Activated CD4-positive, alpha-beta memory T cell treated with anti-CD3 and anti-CD28 coated beads for 36 hours (primary cell): ENCODE measurements at regions not wholly inside any gene's neighbourhood (a gene's known extent, or its start where the extent isn't known, plus 50 kb on each side); places are given as distances from the start of the nearest gene placed in this dataset.

Experiments used
- CTCF ChIA-PET: fragments of 350-600 bp; sonication (Branson Sonifier 250); formaldehyde crosslinking; loops from one replicate; lab custom pipeline; 2021; ENCODE audit warnings: antibody characterized with exemption, inconsistent platforms; lab: Charles Lee
- POLR2A ChIA-PET: fragments of 350-600 bp; sonication (Branson Sonifier 250); formaldehyde crosslinking; loops from one replicate; lab custom pipeline; 2021; ENCODE audit warnings: antibody characterized with exemption; lab: Charles Lee
- DNase-seq: peaks from one replicate; pipeline ENCODE4 v3.0.0-alpha.2; 2020
- H3K27ac Mint-ChIP-seq: one replicate; pipeline ENCODE4 v1.8.0; 2021; ENCODE audit warnings: mixed read lengths
- H3K27me3 Mint-ChIP-seq: one replicate; pipeline ENCODE4 v1.8.0; 2021; ENCODE audit warnings: mixed read lengths
- H3K36me3 Mint-ChIP-seq: one replicate; pipeline ENCODE4 v1.8.0; 2021; ENCODE audit warnings: mixed read lengths
- H3K4me1 Mint-ChIP-seq: one replicate; pipeline ENCODE4 v1.8.0; 2021; ENCODE audit warnings: low read depth, mixed read lengths
- H3K4me3 Mint-ChIP-seq: one replicate; pipeline ENCODE4 v1.8.0; 2021; ENCODE audit warnings: mild to moderate bottlenecking, mixed read lengths
- H3K9me3 Mint-ChIP-seq: one replicate; pipeline ENCODE4 v1.8.0; 2021; ENCODE audit warnings: mixed read lengths
- intact Hi-C: fragments of 100-400 bp; cut with micrococcal nuclease; formaldehyde crosslinking; loops from one replicate; pipeline ENCODE4 v1.15.1; 2023

GRCh38 chr2:234788841-234789240 is 163.0 kb upstream of the SH3BP4 start:
- peaks cover 16% of the 10 kb centered on the region for H3K27me3 Mint-ChIP-seq
- no peaks in the 10 kb centered on the region for H3K36me3 Mint-ChIP-seq
- intact Hi-C loops, result no loop called here
- H3K4me3 Mint-ChIP-seq, result no peak overlapping the region
- ChIA-PET CTCF (no interaction called here), POLR2A (no interaction called here)
- H3K27ac Mint-ChIP-seq, result no peak overlapping the region
- no peak for DNase-seq
- no peaks in the 10 kb centered on the region for H3K4me1 Mint-ChIP-seq
- H3K9me3 Mint-ChIP-seq, result peaks cover 6% of the 10 kb centered on the region

GRCh38 chr2:234788381-234788780 is 163.4 kb upstream of the SH3BP4 start:
- no peak overlapping the region for H3K4me3 Mint-ChIP-seq
- no peak for DNase-seq
- CTCF ChIA-PET, result no interaction called here

GRCh38 chr2:234787114-234787513 is 164.7 kb upstream of the SH3BP4 start:
- intact Hi-C loops, result no loop called here
- peaks cover 2% of the 10 kb centered on the region for H3K36me3 Mint-ChIP-seq
- POLR2A ChIA-PET, result no interaction called here
- H3K4me1 Mint-ChIP-seq, result no peaks in the 10 kb centered on the region
- peaks cover 20% of the 10 kb centered on the region for H3K9me3 Mint-ChIP-seq
- H3K27ac Mint-ChIP-seq, result no peak overlapping the region
- DNase-seq, result no peak
- CTCF ChIA-PET, result no interaction called here
- peaks cover 16% of the 10 kb centered on the region for H3K27me3 Mint-ChIP-seq
- H3K4me3 Mint-ChIP-seq, result no peak overlapping the region

More at GRCh38 chr2:234788381-234788780, 163.4 kb upstream of the SH3BP4 start:
- POLR2A ChIA-PET, result no interaction called here
- peaks cover 10% of the 10 kb centered on the region for H3K9me3 Mint-ChIP-seq
- H3K27me3 Mint-ChIP-seq, result peaks cover 16% of the 10 kb centered on the region
- intact Hi-C loops, result no loop called here
- no peaks in the 10 kb centered on the region for H3K4me1 Mint-ChIP-seq
- peaks cover 2% of the 10 kb centered on the region for H3K36me3 Mint-ChIP-seq
- no peak overlapping the region for H3K27ac Mint-ChIP-seq

GRCh38 chr2:234773764-234774409 is 177.9 kb upstream of the SH3BP4 start:
- H3K36me3 Mint-ChIP-seq, result no peaks in the 10 kb centered on the region
- H3K27ac Mint-ChIP-seq, result no peak overlapping the region
- CTCF ChIA-PET, result no interaction called here

GRCh38 chr2:234773129-234773528 is 178.7 kb upstream of the SH3BP4 start:
- no peak overlapping the region for H3K27ac Mint-ChIP-seq
- intact Hi-C loops, result no loop called here
- no peak for DNase-seq
- H3K9me3 Mint-ChIP-seq, result no peaks in the 10 kb centered on the region
- no peaks in the 10 kb centered on the region for H3K4me1 Mint-ChIP-seq
- H3K4me3 Mint-ChIP-seq, result no peak overlapping the region
- ChIA-PET CTCF (no interaction called here), POLR2A (no interaction called here)
- H3K27me3 Mint-ChIP-seq, result peaks cover 19% of the 10 kb centered on the region
- no peaks in the 10 kb centered on the region for H3K36me3 Mint-ChIP-seq

More at GRCh38 chr2:234773764-234774409, 177.9 kb upstream of the SH3BP4 start:
- H3K4me1 Mint-ChIP-seq, result no peaks in the 10 kb centered on the region
- no peaks in the 10 kb centered on the region for H3K9me3 Mint-ChIP-seq
- intact Hi-C loops, result no loop called here
- H3K27me3 Mint-ChIP-seq, result peaks cover 19% of the 10 kb centered on the region
- POLR2A ChIA-PET, result no interaction called here
- no peak for DNase-seq
- no peak overlapping the region for H3K4me3 Mint-ChIP-seq

- H3K9me3 Mint-ChIP-seq, result no peaks in the 10 kb centered on the region
- no peak for DNase-seq
- H3K27ac Mint-ChIP-seq, result no peak overlapping the region
- intact Hi-C loops, result no loop called here
- no peak overlapping the region for H3K4me3 Mint-ChIP-seq
- no peaks in the 10 kb centered on the region for H3K36me3 Mint-ChIP-seq
- H3K27me3 Mint-ChIP-seq, result peaks cover 19% of the 10 kb centered on the region
- CTCF ChIA-PET, result no interaction called here
- POLR2A ChIA-PET, result no interaction called here
- no peaks in the 10 kb centered on the region for H3K4me1 Mint-ChIP-seq
These were observed 179.1 kb upstream of the SH3BP4 start for GRCh38 chr2:234772733-234773060.

GRCh38 chr2:234771980-234772732 is 179.7 kb upstream of the SH3BP4 start:
- Mint-ChIP-seq H3K36me3 (no peaks in the 10 kb centered on the region), H3K4me1 (no peaks in the 10 kb centered on the region), H3K27me3 (peaks cover 19% of the 10 kb centered on the region), H3K4me3 (no peak overlapping the region), H3K27ac (no peak overlapping the region), H3K9me3 (no peaks in the 10 kb centered on the region)
- intact Hi-C loops, result no loop called here
- POLR2A ChIA-PET, result no interaction called here
- no peak for DNase-seq
- CTCF ChIA-PET, result no interaction called here

GRCh38 chr2:234771176-234771575 is 180.6 kb upstream of the SH3BP4 start:
- H3K4me1 Mint-ChIP-seq, result no peaks in the 10 kb centered on the region
- intact Hi-C loops, result no loop called here
- H3K4me3 Mint-ChIP-seq, result no peak overlapping the region
- peaks cover 12% of the 10 kb centered on the region for H3K27me3 Mint-ChIP-seq
- ChIA-PET POLR2A (no interaction called here), CTCF (no interaction called here)
- no peak for DNase-seq
- H3K27ac Mint-ChIP-seq, result no peak overlapping the region
- H3K36me3 Mint-ChIP-seq, result no peaks in the 10 kb centered on the region
- H3K9me3 Mint-ChIP-seq, result no peaks in the 10 kb centered on the region

GRCh38 chr2:234770715-234771141 is 181.1 kb upstream of the SH3BP4 start:
- CTCF ChIA-PET, result no interaction called here
- Mint-ChIP-seq H3K4me3 (no peak overlapping the region), H3K27ac (no peak overlapping the region), H3K27me3 (peaks cover 12% of the 10 kb centered on the region), H3K36me3 (no peaks in the 10 kb centered on the region), H3K9me3 (no peaks in the 10 kb centered on the region), H3K4me1 (no peaks in the 10 kb centered on the region)
- no peak for DNase-seq
- intact Hi-C loops, result no loop called here
- POLR2A ChIA-PET, result no interaction called here

GRCh38 chr2:234770031-234770506 is 181.7 kb upstream of the SH3BP4 start:
- H3K27me3 Mint-ChIP-seq, result peaks cover 7% of the 10 kb centered on the region
- no peaks in the 10 kb centered on the region for H3K4me1 Mint-ChIP-seq
- H3K4me3 Mint-ChIP-seq, result no peak overlapping the region
- ChIA-PET POLR2A (no interaction called here), CTCF (no interaction called here)
- no peak overlapping the region for H3K27ac Mint-ChIP-seq
- no peaks in the 10 kb centered on the region for H3K36me3 Mint-ChIP-seq
- DNase-seq, result no peak
- H3K9me3 Mint-ChIP-seq, result no peaks in the 10 kb centered on the region
- intact Hi-C loops, result no loop called here

- ChIA-PET POLR2A (no interaction called here), CTCF (no interaction called here)
- Mint-ChIP-seq H3K4me3 (no peak overlapping the region), H3K4me1 (no peaks in the 10 kb centered on the region), H3K27me3 (peaks cover 5% of the 10 kb centered on the region), H3K36me3 (no peaks in the 10 kb centered on the region), H3K9me3 (no peaks in the 10 kb centered on the region), H3K27ac (no peak overlapping the region)
- intact Hi-C loops, result no loop called here
- DNase-seq, result no peak
These were observed 183.1 kb upstream of the SH3BP4 start for GRCh38 chr2:234768608-234769196.

- DNase-seq, result no peak
- ChIA-PET CTCF (no interaction called here), POLR2A (no interaction called here)
- Mint-ChIP-seq H3K4me3 (no peak overlapping the region), H3K27me3 (no peaks in the 10 kb centered on the region), H3K27ac (no peak overlapping the region), H3K9me3 (no peaks in the 10 kb centered on the region), H3K36me3 (no peaks in the 10 kb centered on the region), H3K4me1 (no peaks in the 10 kb centered on the region)
- intact Hi-C loops, result no loop called here
These were observed 186.5 kb upstream of the SH3BP4 start for GRCh38 chr2:234765279-234765678.
